Osteocyte (in vitro differentiated cells): ENCODE measurements at regions not wholly inside any gene's neighbourhood (a gene's known extent, or its start where the extent isn't known, plus 50 kb on each side); places are given as distances from the start of the nearest gene placed in this dataset.

Source experiments
- DNase-seq: peaks from one replicate; pipeline ENCODE4 v3.0.0; 2021; ENCODE audit warnings: mixed read lengths; ENCODE audit not compliant: unreplicated experiment; ENCODE audit errors: extremely low spot score
- H3K27ac Mint-ChIP-seq: one replicate; pipeline ENCODE4 v1.8.0; 2021; ENCODE audit warnings: mild to moderate bottlenecking, mixed read lengths; ENCODE audit not compliant: unreplicated experiment
- H3K27me3 Mint-ChIP-seq: one replicate; pipeline ENCODE4 v1.8.0; 2021; ENCODE audit warnings: mixed read lengths; ENCODE audit not compliant: unreplicated experiment
- H3K36me3 Mint-ChIP-seq: one replicate; pipeline ENCODE4 v1.8.0; 2021; ENCODE audit warnings: mixed read lengths; ENCODE audit not compliant: unreplicated experiment
- H3K4me1 Mint-ChIP-seq: one replicate; pipeline ENCODE4 v1.8.0; 2021; ENCODE audit warnings: mixed read lengths; ENCODE audit not compliant: unreplicated experiment
- H3K4me3 Mint-ChIP-seq: one replicate; pipeline ENCODE4 v1.8.0; 2021; ENCODE audit warnings: mild to moderate bottlenecking, moderate library complexity, mixed read lengths; ENCODE audit not compliant: unreplicated experiment
- H3K9me3 Mint-ChIP-seq: one replicate; pipeline ENCODE4 v1.8.0; 2021; ENCODE audit warnings: mixed read lengths; ENCODE audit not compliant: unreplicated experiment
- CTCF ChIP-seq: fragments of 200-600 bp; sonication (generic); IDR thresholded peaks from 2 replicates; pipeline ENCODE4 v1.5.0; 2021; ENCODE audit warnings: antibody characterized with exemption, mild to moderate bottlenecking, moderate library complexity

GRCh38 chr2:240358080-240358479, 77.4 kb upstream of the GPC1 start:
- peaks cover 4% of the 10 kb centered on the region for H3K27me3 Mint-ChIP-seq
- peaks cover 11% of the 10 kb centered on the region for H3K9me3 Mint-ChIP-seq
- H3K4me3 Mint-ChIP-seq: no peak overlapping the region
- DNase-seq: no peak
- H3K4me1 Mint-ChIP-seq: peaks cover 6% of the 10 kb centered on the region
- TF ChIP-seq CTCF: no peak
- H3K36me3 Mint-ChIP-seq: peaks cover 7% of the 10 kb centered on the region
- no peak overlapping the region for H3K27ac Mint-ChIP-seq

GRCh38 chr2:240358821-240359397, 76.6 kb upstream of the GPC1 start:
- no peak for DNase-seq
- Mint-ChIP-seq H3K4me1 (peaks cover 6% of the 10 kb centered on the region), H3K36me3 (peaks cover 7% of the 10 kb centered on the region), H3K4me3 (no peak overlapping the region), H3K27ac (no peak overlapping the region), H3K9me3 (peaks cover 11% of the 10 kb centered on the region), H3K27me3 (peaks cover 4% of the 10 kb centered on the region)
- TF ChIP-seq CTCF: no peak

GRCh38 chr2:240359695-240360094, 75.8 kb upstream of the GPC1 start:
- peaks cover 6% of the 10 kb centered on the region for H3K4me1 Mint-ChIP-seq
- H3K27ac Mint-ChIP-seq: no peak overlapping the region
- peaks cover 4% of the 10 kb centered on the region for H3K27me3 Mint-ChIP-seq
- H3K9me3 Mint-ChIP-seq: peaks cover 11% of the 10 kb centered on the region
- H3K36me3 Mint-ChIP-seq: peaks cover 7% of the 10 kb centered on the region
- TF ChIP-seq CTCF: no peak
- no peak overlapping the region for H3K4me3 Mint-ChIP-seq
- no peak for DNase-seq

GRCh38 chr2:240360645-240361475, 74.6 kb upstream of the GPC1 start:
- Mint-ChIP-seq H3K4me3 (no peak overlapping the region), H3K9me3 (peaks cover 11% of the 10 kb centered on the region), H3K4me1 (peaks cover 6% of the 10 kb centered on the region), H3K36me3 (peaks cover 7% of the 10 kb centered on the region), H3K27ac (no peak overlapping the region), H3K27me3 (peaks cover 4% of the 10 kb centered on the region)
- no peak for TF ChIP-seq CTCF
- no peak for DNase-seq

GRCh38 chr2:240362216-240362755, 73.2 kb upstream of the GPC1 start:
- H3K36me3 Mint-ChIP-seq: peaks cover 7% of the 10 kb centered on the region
- no peak for TF ChIP-seq CTCF
- H3K4me3 Mint-ChIP-seq: no peak overlapping the region
- H3K9me3 Mint-ChIP-seq: peaks cover 11% of the 10 kb centered on the region
- H3K4me1 Mint-ChIP-seq: no peaks in the 10 kb centered on the region
- H3K27me3 Mint-ChIP-seq: no peaks in the 10 kb centered on the region
- no peak overlapping the region for H3K27ac Mint-ChIP-seq
- no peak for DNase-seq
